Retina (tissue), 1 donor: ENCODE measurements at regions not wholly inside any gene's neighbourhood (a gene's known extent, or its start where the extent isn't known, plus 50 kb on each side); places are given as distances from the start of the nearest gene placed in this dataset.
"Not testable (repeated sequence)": the region's sequence is repeated elsewhere in the genome, so short reads cannot be mapped to it uniquely, and the experiment has no call there.

Source experiments
- DNase-seq: peaks from one replicate; pipeline ENCODE4 v3.0.0-alpha.2; 2016

DNA sequence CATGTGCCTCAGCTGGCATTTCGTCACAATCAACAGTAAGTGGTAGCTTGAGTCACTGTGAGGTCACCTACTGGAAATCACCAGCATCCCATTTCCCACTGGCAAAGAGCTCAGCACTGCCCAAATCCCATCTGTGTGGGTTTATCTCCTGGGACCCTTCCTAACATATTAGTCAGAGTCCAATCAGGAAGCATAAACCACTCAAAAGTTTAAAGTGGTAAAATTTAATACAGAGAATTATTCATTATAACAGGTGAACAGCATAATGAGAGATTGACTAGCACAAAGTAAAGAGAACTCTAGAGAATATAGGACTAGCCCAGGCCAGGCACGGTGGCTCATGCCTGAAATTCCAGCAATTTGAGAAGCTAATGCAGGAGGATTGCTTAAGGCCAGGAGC lies 107.1 kb upstream of the TP53BP2 start:
- DNase-seq: not testable (repeated sequence)

DNA sequence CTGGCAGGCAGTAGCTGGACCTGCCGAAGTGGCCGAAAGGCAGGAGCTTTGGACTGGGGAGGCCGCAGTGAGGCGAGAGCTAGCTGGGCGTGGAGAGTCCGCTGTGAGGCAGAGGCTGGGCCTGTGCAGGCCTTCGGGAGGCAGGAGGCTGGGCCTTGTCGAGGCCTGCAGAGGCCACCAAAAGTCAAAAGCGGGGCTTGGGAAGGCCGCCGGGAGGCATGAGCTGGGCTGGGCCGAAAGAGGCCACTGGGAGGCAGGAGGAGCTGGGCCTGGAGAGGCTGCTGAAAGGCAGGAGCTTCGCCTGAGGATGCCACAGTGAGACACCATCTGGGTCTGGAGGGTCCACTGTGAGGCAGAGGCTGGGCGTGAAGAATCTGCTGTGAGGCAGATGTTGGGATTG lies 105.8 kb upstream of the TP53BP2 start:
- not testable (repeated sequence) for DNase-seq

DNA sequence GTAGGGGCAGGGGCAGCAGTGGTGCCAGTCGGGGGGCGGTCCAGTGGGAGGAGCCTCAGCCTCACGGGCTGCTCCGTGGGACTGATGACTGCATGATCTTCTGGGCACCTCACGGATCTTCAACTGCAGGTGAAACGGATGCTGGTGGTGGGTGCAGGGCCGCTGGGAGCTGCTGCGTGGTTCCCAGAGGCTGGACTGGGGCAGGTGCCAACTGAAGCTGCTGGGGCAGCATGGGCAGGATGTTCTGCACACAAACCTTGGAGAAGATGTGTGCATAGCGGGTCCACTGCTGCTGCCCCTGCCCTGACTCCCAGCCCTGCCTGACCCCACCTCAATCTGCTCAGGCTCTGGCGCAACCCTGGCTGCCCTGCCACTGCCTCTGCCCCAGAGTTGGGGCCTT lies 104.2 kb upstream of the TP53BP2 start:
- not testable (repeated sequence) for DNase-seq

DNA sequence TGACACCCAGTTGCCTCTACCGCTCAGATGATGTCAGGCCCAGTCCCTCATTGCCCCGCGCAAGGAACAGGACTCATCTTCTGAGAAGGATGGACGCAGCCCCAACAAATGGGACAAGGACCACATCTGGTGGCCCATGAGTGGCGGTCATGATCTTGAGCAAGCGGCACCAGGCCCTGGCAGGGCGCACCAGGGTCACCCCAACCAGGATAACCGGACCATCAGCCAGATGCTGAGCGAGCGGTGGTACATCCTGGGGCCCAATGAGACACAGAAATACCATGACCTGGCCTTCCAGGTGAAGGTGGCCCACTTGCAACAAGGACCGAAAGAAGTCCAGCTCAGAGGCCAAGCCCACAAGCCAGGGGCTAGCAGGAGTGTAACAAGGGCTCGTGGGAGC lies 102.3 kb upstream of the TP53BP2 start:
- not testable (repeated sequence) for DNase-seq

GRCh38 chr1:223936592-223936991 lies 90.8 kb upstream of the TP53BP2 start:
- not testable (repeated sequence) for DNase-seq

- DNase-seq: not testable (repeated sequence)
These were observed 85.7 kb upstream of the TP53BP2 start for GRCh38 chr1:223931476-223931875.

DNA sequence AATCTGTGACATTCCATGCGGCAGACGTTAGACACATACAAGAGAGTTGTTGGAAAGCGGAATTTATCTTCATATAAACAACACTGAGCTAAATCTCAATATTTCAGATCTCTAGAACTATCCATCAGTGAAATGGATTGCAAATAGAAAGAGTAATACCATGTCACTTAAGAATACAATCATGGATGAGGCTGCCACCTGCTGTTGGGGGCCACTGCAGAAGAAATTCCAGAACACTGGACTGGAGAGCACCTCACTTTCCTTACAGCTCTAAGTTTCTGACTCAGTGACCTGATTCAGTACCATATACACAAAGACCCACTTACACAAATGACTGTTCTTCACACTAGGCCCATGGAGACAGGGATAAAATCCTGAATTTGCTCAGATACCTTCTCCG lies 75.1 kb upstream of the TP53BP2 start:
- not testable (repeated sequence) for DNase-seq

DNA sequence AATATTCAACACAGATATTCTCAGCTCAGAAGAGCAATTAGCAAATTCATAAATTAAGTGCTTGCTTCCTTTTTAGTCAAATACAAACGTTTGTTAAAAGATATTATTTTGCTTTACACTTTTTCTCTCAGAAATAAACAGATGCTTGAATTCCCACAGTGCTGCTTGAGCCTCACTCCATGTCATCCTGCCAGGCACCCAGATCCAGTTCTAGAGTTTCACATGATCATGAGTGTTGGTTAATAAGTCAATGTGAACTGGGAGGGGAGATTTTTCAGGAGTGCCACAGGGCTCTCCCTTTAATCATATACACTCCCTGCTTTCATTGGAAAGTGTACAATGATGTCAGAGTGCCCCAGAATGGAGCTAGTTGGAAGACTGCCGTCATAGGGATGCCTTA lies 69.7 kb upstream of the TP53BP2 start:
- DNase-seq: not testable (repeated sequence)

GRCh38 chr1:223913715-223914114 lies 68.0 kb upstream of the TP53BP2 start:
- not testable (repeated sequence) for DNase-seq

DNA sequence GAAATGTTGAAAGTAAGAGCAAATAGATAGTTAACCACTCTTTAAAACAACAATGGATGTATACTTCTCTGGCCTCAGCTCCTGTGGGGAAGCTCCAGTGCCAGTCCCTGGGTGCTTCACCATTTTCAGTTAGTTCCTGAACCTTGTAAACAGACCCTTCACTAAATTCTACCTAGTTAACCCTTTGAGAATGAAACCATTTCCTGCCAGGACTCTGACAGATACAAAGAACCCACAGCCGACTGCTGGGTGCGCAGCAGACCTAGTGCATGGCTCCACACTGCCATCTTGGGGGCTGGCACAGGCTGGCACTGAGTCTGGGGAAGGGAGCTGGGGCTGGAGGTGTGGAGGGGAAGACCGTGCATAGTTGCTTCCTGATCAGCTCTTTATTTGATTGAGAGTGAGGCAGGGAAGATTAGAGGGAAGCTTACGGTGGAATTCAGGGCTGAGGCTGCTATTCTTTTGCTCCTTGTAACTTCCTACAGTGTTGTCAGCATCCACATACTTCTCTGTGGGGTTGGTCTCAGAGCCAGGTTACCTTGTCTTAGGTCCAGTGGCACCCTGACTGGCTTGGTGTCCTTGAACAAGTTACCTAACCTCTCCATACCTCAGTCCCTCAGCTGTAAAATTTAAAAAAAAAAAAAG lies 62.3 kb upstream of the TP53BP2 start:
- DNase-seq: not testable (repeated sequence)

DNA sequence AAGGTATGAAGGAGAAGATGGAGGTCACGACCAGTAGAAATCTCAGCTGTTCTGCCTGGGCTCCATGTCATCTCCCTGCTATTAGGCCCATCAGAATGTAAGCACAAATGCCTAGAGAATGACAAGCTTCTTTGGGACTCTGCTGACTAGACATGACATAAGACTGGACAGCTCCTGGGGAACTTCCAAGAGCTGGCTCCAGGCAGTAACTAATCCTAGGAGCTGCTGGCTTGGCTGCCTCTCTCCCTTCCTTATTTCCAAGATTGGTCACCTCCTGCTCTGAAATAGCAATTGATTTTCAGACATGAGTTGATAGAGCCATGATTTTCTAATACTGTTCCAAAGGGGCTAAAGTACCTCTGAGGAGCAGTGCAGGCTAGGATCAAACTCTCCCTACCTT lies 57.5 kb upstream of the TP53BP2 start:
- DNase-seq: not testable (repeated sequence)

DNA sequence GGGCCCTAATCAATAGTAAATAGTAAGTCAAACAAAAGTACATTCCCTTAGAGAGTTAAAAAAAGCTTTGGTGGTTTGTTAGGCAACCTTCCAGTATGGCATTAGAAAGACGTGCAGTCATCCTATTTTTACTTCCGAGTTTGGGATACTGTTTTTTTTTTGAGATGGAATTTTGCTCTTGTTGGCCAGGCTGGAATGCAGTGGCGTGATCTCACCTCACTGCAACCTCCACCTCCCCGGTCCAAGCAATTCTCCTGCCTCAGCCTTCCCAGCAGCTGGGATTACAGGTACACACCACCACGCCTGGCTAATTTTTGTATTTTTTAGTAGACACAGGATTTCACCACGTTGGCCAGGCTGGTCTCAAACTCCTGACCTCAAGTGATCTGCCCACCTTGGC lies 54.0 kb upstream of the TP53BP2 start:
- DNase-seq: not testable (repeated sequence)

DNA sequence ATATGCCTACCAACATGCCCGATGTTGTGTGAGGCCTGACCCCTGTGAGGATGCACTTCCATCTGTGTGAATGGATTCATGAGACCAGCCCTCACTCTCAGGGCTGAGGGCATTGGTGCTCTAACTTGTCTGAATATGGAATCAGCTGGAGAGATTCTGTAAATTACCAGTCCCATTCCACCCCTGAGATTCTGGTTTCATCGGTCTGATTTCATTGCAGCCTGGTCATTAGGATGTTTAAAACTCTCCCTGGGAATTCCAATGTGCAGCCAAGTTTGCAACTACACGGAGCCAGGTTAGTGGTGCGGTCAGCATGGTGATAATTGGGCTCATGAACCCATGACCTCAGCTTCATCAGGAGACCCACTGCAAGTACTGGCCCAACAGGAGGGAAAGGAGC lies 51.4 kb upstream of the TP53BP2 start:
- not testable (repeated sequence) for DNase-seq

- DNase-seq: not testable (repeated sequence)
These were observed 50.2 kb upstream of the TP53BP2 start for GRCh38 chr1:223895950-223896349.
